HG03095 (cell line): ENCODE measurements at regions not wholly inside any gene's neighbourhood (a gene's known extent, or its start where the extent isn't known, plus 50 kb on each side); places are given as distances from the start of the nearest gene placed in this dataset.
"Not testable (repeated sequence)": the region's sequence is repeated elsewhere in the genome, so short reads cannot be mapped to it uniquely, and the experiment has no call there.

Experiments used
- ATAC-seq: cut with Tn5 transposase; IDR thresholded peaks from one replicate; pipeline ENCODE4 v1.9.1; 2021; ENCODE audit warnings: moderate library complexity; ENCODE audit not compliant: unreplicated experiment

- not testable (repeated sequence) for ATAC-seq
Observed at GRCh38 chr1:143702739-143703138, 269.0 kb downstream of the FAM72C start.

- no peak for ATAC-seq
Observed at GRCh38 chr1:143699731-143700130, 272.1 kb downstream of the FAM72C start.

- ATAC-seq: no peak
Observed at GRCh38 chr1:143699115-143699514, 272.7 kb downstream of the FAM72C start.

GRCh38 chr1:143698016-143698415 lies 273.8 kb downstream of the FAM72C start:
- no peak for ATAC-seq

- ATAC-seq: no peak
Observed at GRCh38 chr1:143694085-143694484, 277.7 kb downstream of the FAM72C start.

- ATAC-seq: no peak
Observed at GRCh38 chr1:143691971-143692529, 279.7 kb downstream of the FAM72C start.

GRCh38 chr1:143691400-143691891 lies 280.3 kb downstream of the FAM72C start:
- no peak for ATAC-seq

GRCh38 chr1:143689781-143690180 lies 282.0 kb downstream of the FAM72C start:
- ATAC-seq: no peak

- no peak for ATAC-seq
Observed at GRCh38 chr1:143680304-143680703, 291.5 kb downstream of the FAM72C start.

- ATAC-seq: no peak
Observed at GRCh38 chr1:143672983-143673382, 298.8 kb downstream of the FAM72C start.

- no peak for ATAC-seq
Observed at GRCh38 chr1:143667730-143668129, 304.1 kb downstream of the FAM72C start.

GRCh38 chr1:143666851-143667250 lies 304.9 kb downstream of the FAM72C start:
- no peak for ATAC-seq

- ATAC-seq: no peak
Observed at GRCh38 chr1:143665606-143666005, 306.2 kb downstream of the FAM72C start.

GRCh38 chr1:143663056-143663455 lies 308.7 kb downstream of the FAM72C start:
- ATAC-seq: not testable (repeated sequence)

GRCh38 chr1:143661418-143662101 lies 310.2 kb downstream of the FAM72C start:
- ATAC-seq: no peak

- no peak for ATAC-seq
Observed at GRCh38 chr1:143660354-143660941, 311.3 kb downstream of the FAM72C start.

- no peak for ATAC-seq
Observed at GRCh38 chr1:143653429-143653802, 318.4 kb downstream of the FAM72C start.

- ATAC-seq: no peak
Observed at GRCh38 chr1:143652744-143653428, 318.9 kb downstream of the FAM72C start.

GRCh38 chr1:143652187-143652586 lies 319.6 kb downstream of the FAM72C start:
- no peak for ATAC-seq

- ATAC-seq: no peak
Observed at GRCh38 chr1:143651350-143651992, 320.3 kb downstream of the FAM72C start.

GRCh38 chr1:143644035-143644434 lies 327.8 kb downstream of the FAM72C start:
- ATAC-seq: not testable (repeated sequence)
